ENCODE measurements at regions not wholly inside any gene's neighbourhood (a gene's known extent, or its start where the extent isn't known, plus 50 kb on each side); places are given as distances from the start of the nearest gene placed in this dataset.

GRCh38 chr2:8575038-8575833 lies 106.6 kb upstream of the ID2 start:
- peak; percentile 14 for DNase-seq

GRCh38 chr2:8575834-8576423 lies 105.9 kb upstream of the ID2 start:
- no peak for DNase-seq

- peak; percentile 11 for DNase-seq
Observed at GRCh38 chr2:8576525-8577167, 105.2 kb upstream of the ID2 start.

- no peak for DNase-seq
Observed at GRCh38 chr2:8577573-8577972, 104.3 kb upstream of the ID2 start.

- DNase-seq = no peak
Observed at GRCh38 chr2:8578335-8579244, 103.3 kb upstream of the ID2 start.

- no peak for DNase-seq
Observed at GRCh38 chr2:8579485-8580085, 102.3 kb upstream of the ID2 start.

GRCh38 chr2:8580316-8581233 lies 101.3 kb upstream of the ID2 start:
- DNase-seq = no peak

- no peak for DNase-seq
Observed at GRCh38 chr2:8581234-8581561, 100.7 kb upstream of the ID2 start.

GRCh38 chr2:8581601-8582041 lies 100.2 kb upstream of the ID2 start:
- no peak for DNase-seq

GRCh38 chr2:8582191-8582590 lies 99.7 kb upstream of the ID2 start:
- DNase-seq = no peak

GRCh38 chr2:8582651-8583399 lies 99.0 kb upstream of the ID2 start:
- no peak for DNase-seq

- DNase-seq = peak; percentile 62
Observed at GRCh38 chr2:8583400-8584173, 98.3 kb upstream of the ID2 start.

- DNase-seq = no peak
Observed at GRCh38 chr2:8584174-8585066, 97.4 kb upstream of the ID2 start.

- DNase-seq = no peak
Observed at GRCh38 chr2:8586457-8587051, 95.3 kb upstream of the ID2 start.

GRCh38 chr2:8587251-8587791 lies 94.5 kb upstream of the ID2 start:
- DNase-seq = no peak

GRCh38 chr2:8587920-8588830 lies 93.7 kb upstream of the ID2 start:
- DNase-seq = no peak

- no peak for DNase-seq
Observed at GRCh38 chr2:8588831-8589191, 93.0 kb upstream of the ID2 start.
